WTC11 (cell line): ENCODE measurements at regions not wholly inside any gene's neighbourhood (a gene's known extent, or its start where the extent isn't known, plus 50 kb on each side); places are given as distances from the start of the nearest gene placed in this dataset.

ENCODE experiments used
- RORB ChIP-seq: fragments of 250-450 bp; sonication (Bioruptor Pico); IDR thresholded peaks from 2 replicates; pipeline ENCODE4 v1.9.0; 2021; ENCODE audit warnings: mild to moderate bottlenecking
- ZNF281 ChIP-seq: sonication (generic); formaldehyde crosslinking; IDR thresholded peaks from 2 replicates; pipeline ENCODE4 v1.8.0; 2023; ENCODE audit warnings: mild to moderate bottlenecking, missing genetic modification reagents
- TF ChIP-seq, protein P1 (sequence below): fragments of 200-600 bp; IDR thresholded peaks from 2 replicates; pipeline ENCODE4 v1.8.0; 2022; ENCODE audit warnings: antibody characterized with exemption

DNA sequence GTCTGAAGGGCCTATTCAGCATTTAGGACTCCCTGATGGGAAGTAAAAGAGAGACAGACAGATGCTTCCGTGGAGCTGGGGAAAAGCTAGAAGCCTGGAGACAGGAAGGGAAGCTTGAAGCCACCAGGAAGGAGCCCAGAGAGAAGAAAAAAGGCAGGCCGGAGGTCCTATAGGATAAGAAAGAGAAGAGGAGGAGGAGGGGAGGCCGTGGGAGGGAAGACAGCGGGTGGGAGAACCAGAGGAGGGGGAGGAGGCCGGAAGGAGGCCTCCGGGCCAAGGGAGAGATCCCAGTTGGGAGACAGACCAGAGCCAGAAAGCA is 107.1 kb upstream of the PKDCC start:
- TF ChIP-seq, protein P1, sequence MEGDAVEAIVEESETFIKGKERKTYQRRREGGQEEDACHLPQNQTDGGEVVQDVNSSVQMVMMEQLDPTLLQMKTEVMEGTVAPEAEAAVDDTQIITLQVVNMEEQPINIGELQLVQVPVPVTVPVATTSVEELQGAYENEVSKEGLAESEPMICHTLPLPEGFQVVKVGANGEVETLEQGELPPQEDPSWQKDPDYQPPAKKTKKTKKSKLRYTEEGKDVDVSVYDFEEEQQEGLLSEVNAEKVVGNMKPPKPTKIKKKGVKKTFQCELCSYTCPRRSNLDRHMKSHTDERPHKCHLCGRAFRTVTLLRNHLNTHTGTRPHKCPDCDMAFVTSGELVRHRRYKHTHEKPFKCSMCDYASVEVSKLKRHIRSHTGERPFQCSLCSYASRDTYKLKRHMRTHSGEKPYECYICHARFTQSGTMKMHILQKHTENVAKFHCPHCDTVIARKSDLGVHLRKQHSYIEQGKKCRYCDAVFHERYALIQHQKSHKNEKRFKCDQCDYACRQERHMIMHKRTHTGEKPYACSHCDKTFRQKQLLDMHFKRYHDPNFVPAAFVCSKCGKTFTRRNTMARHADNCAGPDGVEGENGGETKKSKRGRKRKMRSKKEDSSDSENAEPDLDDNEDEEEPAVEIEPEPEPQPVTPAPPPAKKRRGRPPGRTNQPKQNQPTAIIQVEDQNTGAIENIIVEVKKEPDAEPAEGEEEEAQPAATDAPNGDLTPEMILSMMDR, result no peak
- TF ChIP-seq RORB (no peak), ZNF281 (CRISPR knock-in tag) (no peak)
